ENCODE measurements at regions not wholly inside any gene's neighbourhood (a gene's known extent, or its start where the extent isn't known, plus 50 kb on each side); places are given as distances from the start of the nearest gene placed in this dataset.

- TF ChIP-seq FOXJ3 (CRISPR knock-in tag; IDR thresholded peaks at IDR 0.05) (no peak), CTCF (IDR thresholded peaks at IDR 0.05) (no peak)
Measured at GRCh38 chr16:27719106-27719445, 169.1 kb downstream of the KATNIP start.

Measured in SK-N-SH (cell line).